GM10248 (cell line): ENCODE measurements at regions not wholly inside any gene's neighbourhood (a gene's known extent, or its start where the extent isn't known, plus 50 kb on each side); places are given as distances from the start of the nearest gene placed in this dataset.

ENCODE experiments used
- CTCF ChIA-PET: fragments of 300-600 bp; sonication (Branson Sonifier 250); formaldehyde crosslinking; extraction: SDS; loops from one replicate; lab custom pipeline; 2021; ENCODE audit warnings: antibody characterized with exemption; lab: Yijun Ruan, JAX
- POLR2A ChIA-PET: fragments of 350-650 bp; sonication (Branson Sonifier 250); formaldehyde crosslinking; extraction: SDS; loops from one replicate; lab custom pipeline; 2020; ENCODE audit warnings: antibody characterized with exemption; lab: Yijun Ruan, JAX
- DNase-seq: peaks from one replicate; pipeline ENCODE4 v3.0.0; 2012; ENCODE audit errors: extremely low spot score
- CTCF ChIP-seq: IDR thresholded peaks from 2 replicates; pipeline ENCODE4 v1.5.1; 2012; ENCODE audit warnings: mild to moderate bottlenecking, low read depth; ENCODE audit errors: extremely low read depth, missing control alignments, control extremely low read depth

GRCh38 chr22:48844056-48844675 is 983.5 kb downstream of the BRD1 start:
- TF ChIP-seq CTCF, result no peak
- DNase-seq, result no peak
- ChIA-PET POLR2A (no interaction called here), CTCF (no interaction called here)

- CTCF ChIA-PET, result no interaction called here
- POLR2A ChIA-PET, result no interaction called here
- DNase-seq, result no peak
- no peak for TF ChIP-seq CTCF
Measured at GRCh38 chr22:48843640-48844039, 984.0 kb downstream of the BRD1 start.

GRCh38 chr22:48842976-48843375 is 984.7 kb downstream of the BRD1 start:
- no peak for DNase-seq
- no peak for TF ChIP-seq CTCF
- ChIA-PET CTCF (no interaction called here), POLR2A (no interaction called here)

GRCh38 chr22:48842583-48842945 is 985.1 kb downstream of the BRD1 start:
- TF ChIP-seq CTCF, result no peak
- ChIA-PET POLR2A (no interaction called here), CTCF (no interaction called here)
- no peak for DNase-seq

GRCh38 chr22:48841881-48842582 is 985.6 kb downstream of the BRD1 start:
- no peak for TF ChIP-seq CTCF
- no peak for DNase-seq
- POLR2A ChIA-PET, result no interaction called here
- CTCF ChIA-PET, result no interaction called here

GRCh38 chr22:48840112-48840949 is 987.3 kb downstream of the BRD1 start:
- ChIA-PET POLR2A (no interaction called here), CTCF (no interaction called here)
- TF ChIP-seq CTCF, result no peak
- no peak for DNase-seq
